Kidney epithelial cell (primary cell): ENCODE measurements at regions not wholly inside any gene's neighbourhood (a gene's known extent, or its start where the extent isn't known, plus 50 kb on each side); places are given as distances from the start of the nearest gene placed in this dataset.

Experiments used
- DNase-seq: peaks from one replicate; pipeline ENCODE4 v3.0.0-alpha.2; 2010; ENCODE audit warnings: low read depth
- H3K27me3 ChIP-seq: 2 replicates; pipeline ENCODE4 v1.6.0; 2011; ENCODE audit warnings: low read length; ENCODE audit not compliant: control insufficient read depth, insufficient read depth
- H3K36me3 ChIP-seq: 2 replicates; pipeline ENCODE4 v1.5.1; 2011; ENCODE audit warnings: low read length; ENCODE audit not compliant: control insufficient read depth, insufficient read depth
- H3K4me3 ChIP-seq: 2 replicates; pipeline ENCODE4 v1.5.1; 2011; ENCODE audit warnings: low read depth, mild to moderate bottlenecking, control low read depth, low read length
- TF ChIP-seq, protein P1 (sequence below): IDR thresholded peaks from 2 replicates; pipeline ENCODE4 v1.5.1; 2011; ENCODE audit warnings: mild to moderate bottlenecking, moderate library complexity, low read length, control low read depth, inconsistent platforms; ENCODE audit not compliant: insufficient read depth, poor library complexity, severe bottlenecking

DNA sequence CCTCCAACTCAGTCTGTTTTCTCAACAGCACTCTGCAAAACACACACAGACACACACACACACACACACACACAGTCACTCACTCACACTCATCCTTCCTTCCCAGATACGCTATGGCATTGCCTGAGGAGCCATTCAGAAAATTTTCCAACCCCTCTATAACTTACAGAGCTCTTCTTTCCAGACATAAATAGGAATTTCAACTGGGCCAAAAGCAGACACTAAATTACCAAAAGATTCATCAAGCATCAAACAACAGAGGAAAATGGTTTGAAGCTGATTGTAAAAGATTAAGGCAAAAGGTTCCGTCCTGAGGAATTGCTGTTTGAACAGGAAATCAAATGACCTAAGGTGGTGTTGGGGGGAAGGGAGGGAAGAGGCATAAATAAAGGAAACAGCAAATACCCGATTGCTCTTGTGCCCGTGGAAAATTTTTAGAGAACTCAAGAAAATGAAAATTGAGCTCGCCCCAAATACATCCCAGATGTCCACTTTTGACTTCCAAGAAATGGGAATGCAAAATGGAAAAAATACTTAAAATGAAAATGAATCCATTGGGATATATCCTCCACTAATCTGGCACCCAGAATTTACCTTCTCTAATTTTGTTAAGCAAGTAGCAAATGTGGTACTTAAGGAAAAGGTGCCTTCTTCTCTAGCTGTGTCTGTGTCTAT lies 183.6 kb downstream of the QDPR start:
- Histone ChIP-seq H3K27me3 (no peaks in the 10 kb centered on the region), H3K4me3 (no peak overlapping the region), H3K36me3 (no peaks in the 10 kb centered on the region)
- DNase-seq, result no peak
- TF ChIP-seq, protein P1, sequence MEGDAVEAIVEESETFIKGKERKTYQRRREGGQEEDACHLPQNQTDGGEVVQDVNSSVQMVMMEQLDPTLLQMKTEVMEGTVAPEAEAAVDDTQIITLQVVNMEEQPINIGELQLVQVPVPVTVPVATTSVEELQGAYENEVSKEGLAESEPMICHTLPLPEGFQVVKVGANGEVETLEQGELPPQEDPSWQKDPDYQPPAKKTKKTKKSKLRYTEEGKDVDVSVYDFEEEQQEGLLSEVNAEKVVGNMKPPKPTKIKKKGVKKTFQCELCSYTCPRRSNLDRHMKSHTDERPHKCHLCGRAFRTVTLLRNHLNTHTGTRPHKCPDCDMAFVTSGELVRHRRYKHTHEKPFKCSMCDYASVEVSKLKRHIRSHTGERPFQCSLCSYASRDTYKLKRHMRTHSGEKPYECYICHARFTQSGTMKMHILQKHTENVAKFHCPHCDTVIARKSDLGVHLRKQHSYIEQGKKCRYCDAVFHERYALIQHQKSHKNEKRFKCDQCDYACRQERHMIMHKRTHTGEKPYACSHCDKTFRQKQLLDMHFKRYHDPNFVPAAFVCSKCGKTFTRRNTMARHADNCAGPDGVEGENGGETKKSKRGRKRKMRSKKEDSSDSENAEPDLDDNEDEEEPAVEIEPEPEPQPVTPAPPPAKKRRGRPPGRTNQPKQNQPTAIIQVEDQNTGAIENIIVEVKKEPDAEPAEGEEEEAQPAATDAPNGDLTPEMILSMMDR, result no peak

GRCh38 chr4:17327591-17327990 lies 184.3 kb downstream of the QDPR start:
- no peaks in the 10 kb centered on the region for H3K36me3 ChIP-seq
- no peaks in the 10 kb centered on the region for H3K27me3 ChIP-seq
- H3K4me3 ChIP-seq, result no peak overlapping the region
- TF ChIP-seq, protein P1, result no peak
- DNase-seq, result no peak

- no peak overlapping the region for H3K4me3 ChIP-seq
- no peaks in the 10 kb centered on the region for H3K27me3 ChIP-seq
- no peak for DNase-seq
- H3K36me3 ChIP-seq, result no peaks in the 10 kb centered on the region
- TF ChIP-seq, protein P1, result no peak
Measured at GRCh38 chr4:17326756-17327155, 185.1 kb downstream of the QDPR start.

DNA sequence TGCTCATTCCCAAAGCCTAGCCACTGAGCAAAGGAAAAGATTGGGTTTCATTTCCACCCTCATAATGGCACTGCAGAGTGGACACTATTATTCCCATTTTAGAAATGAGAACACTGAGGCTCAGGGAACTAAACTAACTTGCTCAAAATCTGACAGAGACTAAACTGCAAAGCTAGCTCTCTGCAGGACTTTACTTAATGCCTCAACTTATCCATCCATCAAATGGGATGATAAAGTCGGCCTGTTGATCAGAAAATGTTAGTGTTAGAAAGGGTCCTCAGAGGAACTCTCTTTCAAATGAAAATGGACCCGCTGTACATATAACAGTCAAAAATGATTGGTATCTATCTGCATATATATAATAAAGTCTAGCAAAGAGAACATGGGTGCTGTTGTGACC lies 186.8 kb downstream of the QDPR start:
- no peaks in the 10 kb centered on the region for H3K27me3 ChIP-seq
- no peak for DNase-seq
- no peak overlapping the region for H3K4me3 ChIP-seq
- TF ChIP-seq, protein P1, result no peak
- no peaks in the 10 kb centered on the region for H3K36me3 ChIP-seq

GRCh38 chr4:17324386-17324830 lies 187.5 kb downstream of the QDPR start:
- Histone ChIP-seq H3K27me3 (no peaks in the 10 kb centered on the region), H3K4me3 (no peak overlapping the region), H3K36me3 (no peaks in the 10 kb centered on the region)
- peak; percentile 7 for DNase-seq
- TF ChIP-seq, protein P1, result peak; percentile 69
